C4-2B (cell line): ENCODE measurements at regions not wholly inside any gene's neighbourhood (a gene's known extent, or its start where the extent isn't known, plus 50 kb on each side); places are given as distances from the start of the nearest gene placed in this dataset.

ENCODE experiments used
- H3K27ac ChIP-seq: fragments of 450-650 bp; 2 replicates; pipeline ENCODE4 v1.5.1; 2017
- ZFX ChIP-seq: fragments of 450-650 bp; IDR thresholded peaks from 2 replicates; pipeline ENCODE4 v1.6.1; 2017
- TF ChIP-seq, protein P1 (sequence below): fragments of 450-650 bp; conservative IDR thresholded peaks from 2 replicates; pipeline ENCODE4 v1.5.1; 2017; ENCODE audit warnings: mild to moderate bottlenecking

DNA sequence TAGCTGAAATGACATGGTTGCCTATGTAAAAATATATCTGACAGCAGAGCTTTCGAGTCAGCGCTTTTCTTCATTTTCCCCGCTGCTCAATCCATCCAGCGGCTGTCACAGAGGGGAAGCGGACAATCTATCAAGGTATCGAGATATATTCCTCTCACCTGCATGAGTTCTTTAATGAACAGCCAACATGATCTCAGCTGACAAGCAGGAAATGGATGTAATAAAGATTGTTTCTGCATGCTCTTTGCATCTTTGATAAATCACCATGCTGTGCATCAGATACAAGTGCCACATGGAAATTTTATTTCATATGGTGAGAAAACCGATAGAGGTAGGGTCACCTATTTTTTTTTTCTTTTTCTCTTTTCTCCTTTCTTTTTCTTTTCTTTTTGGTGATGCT lies 602.3 kb upstream of the MMS22L start:
- no peak overlapping the region for H3K27ac ChIP-seq
- TF ChIP-seq, protein P1, sequence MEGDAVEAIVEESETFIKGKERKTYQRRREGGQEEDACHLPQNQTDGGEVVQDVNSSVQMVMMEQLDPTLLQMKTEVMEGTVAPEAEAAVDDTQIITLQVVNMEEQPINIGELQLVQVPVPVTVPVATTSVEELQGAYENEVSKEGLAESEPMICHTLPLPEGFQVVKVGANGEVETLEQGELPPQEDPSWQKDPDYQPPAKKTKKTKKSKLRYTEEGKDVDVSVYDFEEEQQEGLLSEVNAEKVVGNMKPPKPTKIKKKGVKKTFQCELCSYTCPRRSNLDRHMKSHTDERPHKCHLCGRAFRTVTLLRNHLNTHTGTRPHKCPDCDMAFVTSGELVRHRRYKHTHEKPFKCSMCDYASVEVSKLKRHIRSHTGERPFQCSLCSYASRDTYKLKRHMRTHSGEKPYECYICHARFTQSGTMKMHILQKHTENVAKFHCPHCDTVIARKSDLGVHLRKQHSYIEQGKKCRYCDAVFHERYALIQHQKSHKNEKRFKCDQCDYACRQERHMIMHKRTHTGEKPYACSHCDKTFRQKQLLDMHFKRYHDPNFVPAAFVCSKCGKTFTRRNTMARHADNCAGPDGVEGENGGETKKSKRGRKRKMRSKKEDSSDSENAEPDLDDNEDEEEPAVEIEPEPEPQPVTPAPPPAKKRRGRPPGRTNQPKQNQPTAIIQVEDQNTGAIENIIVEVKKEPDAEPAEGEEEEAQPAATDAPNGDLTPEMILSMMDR, result no peak
- TF ChIP-seq ZFX, result no peak

DNA sequence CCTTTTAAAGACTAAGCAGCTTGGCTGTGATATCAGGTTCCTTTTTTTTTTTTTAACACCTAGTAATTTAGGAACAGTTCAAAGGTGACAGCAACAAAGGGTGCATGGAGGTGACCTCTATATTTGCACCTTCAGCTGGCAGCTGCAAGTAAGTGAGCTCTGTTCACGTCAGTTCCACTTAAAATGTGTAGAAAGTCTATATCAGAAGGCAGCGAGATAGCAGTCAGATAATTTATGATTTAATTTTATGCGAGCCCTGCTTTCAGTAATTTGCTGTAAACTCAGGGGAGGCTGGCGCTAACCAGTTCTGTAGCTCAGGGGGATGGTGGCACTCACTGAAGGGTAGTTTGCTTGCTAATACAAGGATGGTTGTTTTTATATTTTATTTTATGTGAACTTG lies 602.8 kb upstream of the MMS22L start:
- no peak overlapping the region for H3K27ac ChIP-seq
- no peak for TF ChIP-seq ZFX
- TF ChIP-seq, protein P1, result no peak

DNA sequence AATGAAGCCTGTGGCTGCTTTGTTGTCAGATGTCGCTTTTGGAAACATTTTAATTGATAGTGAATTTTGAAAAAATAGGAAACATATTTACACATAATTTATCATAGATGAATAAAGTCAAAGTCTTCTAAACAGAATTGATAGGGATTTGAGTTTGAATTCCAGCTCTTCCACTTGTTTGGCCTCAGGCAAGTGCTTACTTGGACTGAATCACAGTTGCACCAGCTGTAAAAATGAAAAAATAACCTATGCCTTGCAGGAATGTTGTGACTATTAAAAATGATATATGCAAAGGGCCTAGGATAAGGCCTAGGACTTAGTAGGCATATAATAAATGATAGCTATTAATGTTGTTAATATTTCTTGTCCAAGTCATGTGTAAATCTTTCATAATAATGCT lies 618.5 kb upstream of the MMS22L start:
- no peak for TF ChIP-seq ZFX
- TF ChIP-seq, protein P1, result no peak

DNA sequence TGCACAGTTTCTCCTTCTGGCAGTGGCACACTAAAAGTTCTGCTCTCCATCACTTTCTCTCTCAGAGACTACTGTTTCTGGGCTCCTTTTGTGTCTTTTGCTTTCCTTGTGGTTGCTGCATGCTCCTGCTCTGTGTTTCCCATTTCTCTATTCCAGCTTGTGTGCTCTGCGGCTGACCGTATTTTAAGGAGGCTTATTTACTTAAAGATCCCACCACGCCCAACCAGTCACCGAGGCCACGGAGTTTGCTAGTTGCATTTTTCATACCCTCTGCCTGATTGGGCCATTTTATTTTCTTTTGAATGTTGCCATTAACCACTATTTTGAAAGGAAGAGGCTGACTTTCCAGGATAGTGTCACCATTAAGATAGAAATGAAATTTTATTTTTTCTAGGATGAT lies 626.4 kb upstream of the MMS22L start:
- TF ChIP-seq, protein P1, result no peak
- no peak for TF ChIP-seq ZFX
- H3K27ac ChIP-seq, result no peak overlapping the region

More for the DNA sequence above, 618.5 kb upstream of the MMS22L start:
- H3K27ac ChIP-seq, result no peak overlapping the region

DNA sequence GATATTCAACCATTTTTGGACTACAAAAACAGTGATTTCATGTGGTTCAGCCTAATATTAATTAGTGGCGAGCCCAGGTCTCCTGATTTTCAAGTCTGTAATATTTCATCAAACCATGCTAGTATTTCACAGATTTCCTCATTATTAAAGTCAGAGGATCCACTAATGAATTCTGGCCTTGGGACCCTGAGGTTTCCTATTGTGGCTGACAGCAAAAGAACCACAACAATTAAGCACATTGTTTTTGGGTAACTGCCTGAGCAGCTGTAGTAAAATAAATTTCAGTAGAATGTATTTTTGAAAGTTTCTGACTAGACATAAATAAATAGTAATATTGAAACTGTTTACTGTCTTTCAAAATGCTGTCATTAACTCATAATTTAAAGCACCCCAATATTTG lies 630.7 kb upstream of the MMS22L start:
- H3K27ac ChIP-seq, result no peak overlapping the region
- no peak for TF ChIP-seq ZFX
- TF ChIP-seq, protein P1, result no peak

DNA sequence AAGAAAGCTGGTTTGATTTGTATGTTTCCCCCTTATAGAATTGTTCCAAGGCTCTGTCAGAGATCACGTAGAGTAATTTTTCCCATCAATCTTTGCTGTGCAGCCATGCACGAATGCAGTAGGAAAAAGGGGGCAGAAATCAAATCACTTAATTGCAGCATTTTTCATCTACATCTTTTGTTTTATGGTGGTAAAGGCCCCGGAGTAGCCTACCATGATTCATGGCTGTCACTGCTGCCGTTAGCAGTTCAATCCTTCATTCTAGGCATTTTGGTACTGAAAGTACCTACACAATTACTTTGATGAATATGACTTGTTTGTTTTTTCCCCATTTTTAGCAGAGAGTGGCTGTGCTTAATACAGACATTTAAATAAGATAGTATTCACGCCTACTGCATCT lies 631.9 kb upstream of the MMS22L start:
- H3K27ac ChIP-seq, result no peak overlapping the region
- no peak for TF ChIP-seq ZFX

DNA sequence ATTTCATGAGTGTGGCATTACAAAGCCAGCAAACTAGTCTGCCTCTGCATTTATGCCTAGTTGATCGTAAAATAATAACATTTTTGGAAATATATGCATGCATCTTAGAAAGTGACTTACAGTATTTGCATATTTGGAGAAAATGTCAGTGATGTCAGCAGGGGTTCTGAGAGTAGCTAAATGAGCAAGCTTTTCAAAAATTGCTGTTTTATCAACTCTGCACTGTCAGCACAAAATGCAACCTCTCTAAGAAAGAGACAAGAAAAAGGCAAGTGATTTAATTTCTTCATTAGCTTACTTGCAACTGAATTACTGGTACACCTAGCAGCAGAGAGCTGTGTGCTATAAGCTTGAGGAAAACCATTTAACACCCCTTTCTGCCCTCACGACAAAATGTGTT lies 632.5 kb upstream of the MMS22L start:
- TF ChIP-seq, protein P1, result no peak
- no peak for TF ChIP-seq ZFX
- no peak overlapping the region for H3K27ac ChIP-seq

DNA sequence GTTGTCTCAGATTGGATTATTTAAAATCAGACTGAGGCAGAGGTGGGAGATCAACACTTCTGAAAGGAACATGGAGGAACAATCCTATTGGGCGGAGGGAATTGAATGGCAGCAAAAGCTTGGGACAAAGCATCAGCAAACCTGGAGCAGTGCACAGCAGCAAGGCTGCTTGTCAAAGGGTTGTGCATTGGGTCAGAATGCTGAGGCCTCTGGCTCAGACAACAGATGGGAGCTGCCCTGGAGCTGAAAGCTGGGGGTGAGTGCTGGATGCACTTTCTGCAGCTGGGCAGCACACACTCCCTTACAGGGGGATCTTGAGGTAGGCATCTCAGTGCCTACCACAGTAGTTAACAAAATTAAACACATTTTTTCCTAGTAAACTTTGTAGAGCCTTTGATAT lies 634.4 kb upstream of the MMS22L start:
- TF ChIP-seq, protein P1, result no peak
- TF ChIP-seq ZFX, result no peak
- H3K27ac ChIP-seq, result no peak overlapping the region
